ENCODE measurements at regions not wholly inside any gene's neighbourhood (a gene's known extent, or its start where the extent isn't known, plus 50 kb on each side); places are given as distances from the start of the nearest gene placed in this dataset.

DNA sequence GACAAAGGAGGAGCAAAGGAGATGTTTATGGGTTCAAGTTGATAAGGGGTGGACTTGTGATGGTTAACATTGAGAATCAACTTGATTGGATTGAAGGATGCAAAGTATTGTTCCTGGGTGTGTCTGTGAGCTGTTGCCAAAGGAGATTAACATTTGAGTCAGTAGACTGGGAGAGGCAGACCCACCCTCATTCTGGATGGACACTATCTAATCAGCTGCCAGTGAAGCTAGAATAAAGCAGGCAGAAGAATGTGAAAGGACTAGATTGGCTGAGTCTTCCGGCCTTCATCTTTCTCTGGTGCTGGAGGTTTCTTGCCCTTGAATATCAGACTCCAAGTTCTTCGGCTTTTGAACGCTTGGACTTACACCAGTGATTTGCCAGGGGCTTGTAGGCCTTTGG is 98.7 kb upstream of the DAB1 start:
- no peaks in the 10 kb centered on the region for H3K36me3 ChIP-seq (ENCODE audit: insufficient read depth, low read length)
- H3K9me3 ChIP-seq (ENCODE audit: control insufficient read depth, insufficient read depth, low read length) = no peaks in the 10 kb centered on the region; the same call in 1 of the 2 replicates
- H3K9ac ChIP-seq (ENCODE audit: low read depth, low read length) = no peak overlapping the region
- peaks cover 15% of the 10 kb centered on the region for H3K4me1 ChIP-seq (ENCODE audit: insufficient read depth, low read length)

DNA sequence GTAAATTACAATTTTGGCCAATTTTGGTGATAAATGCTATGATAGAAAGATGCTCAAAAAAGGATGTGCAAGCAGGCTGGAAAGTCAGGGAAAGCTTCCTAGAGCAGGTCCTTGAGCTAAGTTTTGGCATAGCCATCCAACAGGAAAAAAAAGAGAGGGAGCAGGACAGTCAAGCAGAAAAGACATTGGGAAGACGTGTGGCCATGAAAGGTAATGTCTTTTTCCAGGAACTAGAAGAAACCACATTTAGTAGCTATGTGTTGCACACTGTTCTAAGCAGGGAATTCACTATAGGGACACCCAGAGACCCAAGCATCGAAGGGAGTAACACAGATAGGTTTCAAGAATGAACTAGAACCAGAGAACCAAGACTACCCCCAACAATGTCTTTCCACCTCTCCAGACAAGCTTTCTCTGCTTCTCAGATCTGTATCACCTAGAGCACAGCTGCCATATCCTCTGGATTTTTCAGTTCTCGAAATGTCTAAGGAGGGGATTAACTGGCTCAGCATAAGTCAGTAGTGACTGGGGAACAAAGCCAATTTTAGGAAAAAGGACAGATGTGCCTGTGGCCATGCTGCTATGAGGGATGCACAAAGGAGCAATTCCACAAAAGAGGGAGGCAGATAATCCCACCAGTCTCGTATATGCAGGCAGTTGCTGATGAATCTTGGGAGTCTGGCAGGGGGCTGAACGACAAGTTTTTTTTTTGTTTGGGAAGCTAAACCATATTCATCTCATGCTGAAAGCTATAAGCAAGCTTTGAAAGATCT is 97.1 kb upstream of the DAB1 start:
- H3K4me1 ChIP-seq (ENCODE audit: insufficient read depth, low read length) = peaks cover 18% of the 10 kb centered on the region
- H3K9ac ChIP-seq (ENCODE audit: low read depth, low read length) = no peak overlapping the region
- no peaks in the 10 kb centered on the region for H3K9me3 ChIP-seq (ENCODE audit: control insufficient read depth, insufficient read depth, low read length)

DNA sequence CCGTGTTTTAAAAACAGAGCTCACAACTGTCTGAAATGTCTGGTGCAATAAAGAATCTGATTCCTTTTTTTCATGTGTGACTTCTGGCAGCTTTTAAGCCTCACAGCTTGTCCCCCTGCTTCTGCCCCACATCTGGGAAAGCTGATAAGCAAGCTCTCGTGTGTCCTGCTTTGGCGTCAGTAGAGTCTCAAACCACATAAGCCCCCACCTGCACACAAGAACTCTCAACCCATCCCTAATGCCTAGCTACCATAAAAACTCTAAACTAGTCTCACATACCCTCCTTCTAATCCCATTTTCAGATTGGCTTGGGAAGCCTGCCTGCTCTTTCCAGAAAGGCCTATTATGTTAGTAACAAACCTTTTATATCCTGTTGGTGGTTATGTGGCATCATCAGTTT is 94.6 kb upstream of the DAB1 start:
- Histone ChIP-seq H3K36me3 (ENCODE audit: insufficient read depth, low read length) (no peaks in the 10 kb centered on the region), H3K9me3 (ENCODE audit: control insufficient read depth, insufficient read depth, low read length) (no peaks in the 10 kb centered on the region), H3K9ac (ENCODE audit: low read depth, low read length) (no peak overlapping the region), H3K4me1 (ENCODE audit: insufficient read depth, low read length) (peaks cover 18% of the 10 kb centered on the region)

More for the DNA sequence above, 97.1 kb upstream of the DAB1 start:
- no peaks in the 10 kb centered on the region for H3K36me3 ChIP-seq (ENCODE audit: insufficient read depth, low read length)

DNA sequence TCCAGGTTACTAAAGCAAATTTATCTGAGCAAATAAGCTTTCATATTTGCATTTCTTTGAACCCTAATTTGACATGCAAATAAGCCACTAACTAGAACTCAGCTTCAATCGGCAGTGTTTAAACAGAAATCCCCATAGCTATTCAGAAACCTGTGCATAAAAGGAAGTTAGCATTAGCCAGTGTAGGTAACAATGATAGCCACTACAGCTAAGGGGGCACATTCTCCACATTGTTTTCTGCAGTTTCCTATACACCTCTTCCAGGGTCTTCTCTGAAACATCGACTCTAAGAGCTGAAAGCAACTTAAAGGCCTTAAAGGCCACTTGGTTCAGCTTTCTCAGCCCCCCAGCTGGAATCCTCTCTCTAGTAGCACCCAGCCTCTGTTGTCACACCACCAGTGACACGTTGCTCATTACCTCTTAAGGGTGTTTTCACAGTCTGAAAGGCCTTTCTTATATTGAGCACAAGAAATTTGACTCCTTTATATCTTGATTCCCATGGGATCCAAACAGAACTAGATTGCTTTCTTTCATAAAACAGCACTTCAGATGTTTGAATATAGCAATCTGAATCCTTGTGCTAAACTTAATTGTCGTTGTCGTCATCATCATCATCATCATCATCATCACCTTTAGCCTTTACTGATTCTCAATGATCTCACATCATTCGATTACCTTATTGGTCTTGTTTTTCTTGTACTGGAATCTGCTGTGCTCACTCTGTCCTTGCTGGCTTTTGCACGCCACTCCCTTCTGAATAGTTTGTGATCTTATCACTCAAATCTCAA is 93.9 kb upstream of the DAB1 start:
- Histone ChIP-seq H3K4me1 (ENCODE audit: insufficient read depth, low read length) (peaks cover 18% of the 10 kb centered on the region), H3K9me3 (ENCODE audit: control insufficient read depth, insufficient read depth, low read length) (no peaks in the 10 kb centered on the region), H3K36me3 (ENCODE audit: insufficient read depth, low read length) (no peaks in the 10 kb centered on the region), H3K9ac (ENCODE audit: low read depth, low read length) (no peak overlapping the region)

DNA sequence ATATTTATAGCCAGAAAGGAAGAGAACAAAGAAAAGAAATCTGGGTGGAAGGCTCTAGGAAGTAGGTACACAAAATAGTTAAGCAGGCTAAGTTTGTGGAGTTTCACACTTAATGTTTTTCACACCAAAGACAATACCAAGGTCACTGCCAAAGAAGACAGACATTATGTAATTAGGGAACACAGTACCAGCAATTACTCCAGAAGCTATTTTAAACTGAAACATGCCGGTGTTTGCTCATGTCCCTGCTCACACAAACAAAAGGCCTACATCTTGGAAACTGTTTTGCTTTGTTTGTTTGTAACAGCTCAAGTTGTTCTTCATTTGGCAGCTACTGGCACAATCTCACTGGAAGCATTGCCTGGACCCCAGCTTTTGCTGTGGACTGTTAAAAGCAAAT is 88.5 kb upstream of the DAB1 start:
- Histone ChIP-seq H3K4me1 (ENCODE audit: insufficient read depth, low read length) (peaks cover under 1% of the 10 kb centered on the region), H3K36me3 (ENCODE audit: insufficient read depth, low read length) (no peaks in the 10 kb centered on the region), H3K9me3 (ENCODE audit: control insufficient read depth, insufficient read depth, low read length) (no peaks in the 10 kb centered on the region), H3K9ac (ENCODE audit: low read depth, low read length) (no peak overlapping the region)

DNA sequence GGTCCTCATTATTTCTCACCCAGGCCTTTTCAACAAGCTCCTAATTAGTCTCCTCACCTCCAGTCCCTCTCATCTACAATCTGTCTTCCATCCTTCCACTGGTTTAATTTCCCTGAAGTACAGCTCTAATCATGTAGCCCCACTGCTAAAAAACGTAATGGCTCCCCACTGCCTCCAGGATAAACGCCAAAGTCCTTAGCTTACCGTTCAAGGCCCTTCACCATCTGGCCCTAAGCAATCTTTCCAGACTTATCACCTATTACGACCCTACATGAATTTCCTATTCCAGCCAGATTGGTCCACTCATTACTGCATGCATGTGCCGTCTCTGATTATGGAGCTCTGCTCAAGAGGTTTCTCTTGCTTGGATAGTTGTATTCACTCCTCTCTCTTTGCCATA is 83.1 kb upstream of the DAB1 start:
- Histone ChIP-seq H3K9me3 (ENCODE audit: control insufficient read depth, insufficient read depth, low read length) (no peaks in the 10 kb centered on the region), H3K4me1 (ENCODE audit: insufficient read depth, low read length) (no peaks in the 10 kb centered on the region), H3K36me3 (ENCODE audit: insufficient read depth, low read length) (no peaks in the 10 kb centered on the region), H3K9ac (ENCODE audit: low read depth, low read length) (no peak overlapping the region)

DNA sequence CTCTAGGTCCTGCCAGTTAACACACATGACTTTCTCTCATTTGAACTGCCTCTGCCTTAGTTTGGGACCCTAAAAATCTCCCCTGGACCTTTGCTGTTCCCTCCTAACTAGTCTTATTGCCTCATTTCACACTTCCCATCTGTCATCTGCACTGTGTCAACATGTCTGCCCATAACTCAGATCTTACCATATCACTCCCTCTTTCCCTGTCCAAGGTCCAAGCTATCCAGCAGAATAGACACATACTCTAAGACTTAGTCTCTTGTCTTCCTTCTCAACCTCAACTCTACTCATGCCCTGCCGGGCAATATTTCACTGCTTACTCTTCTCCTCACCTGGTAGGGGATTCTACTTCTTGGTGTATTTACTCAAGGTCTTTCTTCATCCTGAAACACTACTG is 79.5 kb upstream of the DAB1 start:
- Histone ChIP-seq H3K4me1 (ENCODE audit: insufficient read depth, low read length) (no peaks in the 10 kb centered on the region), H3K9ac (ENCODE audit: low read depth, low read length) (no peak overlapping the region), H3K36me3 (ENCODE audit: insufficient read depth, low read length) (no peaks in the 10 kb centered on the region), H3K9me3 (ENCODE audit: control insufficient read depth, insufficient read depth, low read length) (no peaks in the 10 kb centered on the region)

DNA sequence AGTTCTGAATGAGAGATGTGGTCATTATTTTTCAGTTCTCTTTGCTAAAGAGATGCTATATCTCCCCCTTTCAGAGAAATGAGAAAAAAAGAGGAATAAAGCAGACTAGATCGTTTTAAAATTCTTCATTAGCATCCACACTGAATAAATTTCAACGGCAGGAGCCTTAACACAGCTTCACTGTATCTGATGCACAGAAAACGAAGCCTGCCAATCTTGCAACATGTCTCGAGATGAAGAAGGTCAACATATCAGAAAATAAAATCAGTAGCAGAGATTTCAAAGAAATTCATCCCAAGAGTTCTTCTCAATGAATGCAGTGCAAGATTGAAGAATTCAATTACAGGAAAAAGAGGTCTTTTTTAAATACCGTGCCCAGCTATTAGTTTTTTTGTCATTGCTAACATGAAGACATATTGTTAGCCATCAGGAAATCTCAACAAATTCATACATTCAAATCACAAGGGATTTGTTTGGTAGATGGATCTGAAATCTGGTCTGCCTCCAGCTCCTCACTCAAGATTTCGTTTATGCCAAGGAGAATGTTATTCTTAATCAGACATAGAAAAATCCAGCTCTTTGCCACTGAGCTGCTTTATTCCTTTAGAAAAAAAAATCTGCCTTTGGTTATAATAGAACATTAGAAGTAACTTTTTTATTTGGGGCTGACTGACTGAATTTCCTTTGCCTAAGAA is 76.4 kb upstream of the DAB1 start:
- H3K9ac ChIP-seq (ENCODE audit: low read depth, low read length) = no peak overlapping the region
- no peaks in the 10 kb centered on the region for H3K36me3 ChIP-seq (ENCODE audit: insufficient read depth, low read length)
- H3K9me3 ChIP-seq (ENCODE audit: control insufficient read depth, insufficient read depth, low read length) = no peaks in the 10 kb centered on the region

DNA sequence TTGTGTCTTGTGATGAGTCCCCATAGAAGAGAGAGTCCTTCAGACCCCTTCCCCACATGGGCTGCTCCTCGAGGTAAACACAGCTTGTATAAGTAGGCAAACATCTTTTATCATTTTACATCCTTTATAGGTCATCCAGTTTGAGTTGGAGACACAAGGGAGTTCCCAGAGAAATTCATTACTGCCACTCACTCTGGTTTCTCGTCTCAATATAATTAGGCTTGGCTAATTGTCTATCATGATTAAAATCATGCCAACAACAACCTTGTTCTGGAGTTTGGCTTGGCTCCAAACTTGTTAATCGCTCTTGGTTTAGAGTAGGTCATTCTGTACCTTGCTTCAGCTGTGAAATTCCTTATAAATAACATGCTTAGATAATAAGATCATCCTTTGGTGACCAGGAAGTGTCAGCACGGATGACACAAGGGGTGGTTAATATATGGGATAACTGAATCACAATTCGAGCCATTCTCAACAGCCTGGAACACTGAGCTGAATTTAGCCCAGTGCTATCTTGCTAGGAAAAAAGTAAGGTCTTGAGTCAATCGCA is 70.7 kb upstream of the DAB1 start:
- Histone ChIP-seq H3K4me1 (ENCODE audit: insufficient read depth, low read length) (peaks cover 6% of the 10 kb centered on the region), H3K9ac (ENCODE audit: low read depth, low read length) (no peak overlapping the region), H3K36me3 (ENCODE audit: insufficient read depth, low read length) (no peaks in the 10 kb centered on the region), H3K9me3 (ENCODE audit: control insufficient read depth, insufficient read depth, low read length) (no peaks in the 10 kb centered on the region)

More for the DNA sequence above, 76.4 kb upstream of the DAB1 start:
- no peaks in the 10 kb centered on the region for H3K4me1 ChIP-seq (ENCODE audit: insufficient read depth, low read length)

DNA sequence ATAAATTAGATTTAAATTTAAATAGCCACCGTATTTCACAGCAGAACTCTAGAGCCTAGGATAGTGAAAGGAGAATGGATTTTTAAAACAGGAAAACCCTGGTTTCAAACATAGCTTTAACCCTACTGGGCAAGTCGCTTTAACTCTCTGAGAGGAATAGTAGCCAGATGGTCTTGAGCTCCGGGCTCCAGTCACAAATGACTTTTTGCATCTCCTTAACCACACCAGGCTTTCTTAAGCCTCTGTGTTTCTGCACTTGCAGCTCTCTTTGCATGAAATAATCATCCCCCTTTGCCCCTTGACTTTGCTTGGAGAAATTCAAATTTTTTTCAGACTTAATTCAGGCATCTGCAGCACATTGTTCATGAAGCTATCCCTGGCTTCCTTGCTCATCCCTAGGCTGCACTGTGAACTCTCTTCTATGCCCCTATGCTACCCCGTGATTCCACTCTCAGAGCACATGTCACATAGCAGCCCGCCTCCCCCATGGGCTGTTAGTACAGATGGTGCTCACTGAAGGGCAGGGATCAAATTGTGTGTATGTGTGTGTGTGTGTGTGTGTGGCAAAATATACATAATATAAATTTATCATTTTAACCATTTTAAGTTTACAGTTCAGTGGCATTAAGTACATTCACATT is 68.8 kb upstream of the DAB1 start:
- Histone ChIP-seq H3K36me3 (ENCODE audit: insufficient read depth, low read length) (no peaks in the 10 kb centered on the region), H3K4me1 (ENCODE audit: insufficient read depth, low read length) (peaks cover 9% of the 10 kb centered on the region), H3K9ac (ENCODE audit: low read depth, low read length) (no peak overlapping the region), H3K9me3 (ENCODE audit: control insufficient read depth, insufficient read depth, low read length) (no peaks in the 10 kb centered on the region)

DNA sequence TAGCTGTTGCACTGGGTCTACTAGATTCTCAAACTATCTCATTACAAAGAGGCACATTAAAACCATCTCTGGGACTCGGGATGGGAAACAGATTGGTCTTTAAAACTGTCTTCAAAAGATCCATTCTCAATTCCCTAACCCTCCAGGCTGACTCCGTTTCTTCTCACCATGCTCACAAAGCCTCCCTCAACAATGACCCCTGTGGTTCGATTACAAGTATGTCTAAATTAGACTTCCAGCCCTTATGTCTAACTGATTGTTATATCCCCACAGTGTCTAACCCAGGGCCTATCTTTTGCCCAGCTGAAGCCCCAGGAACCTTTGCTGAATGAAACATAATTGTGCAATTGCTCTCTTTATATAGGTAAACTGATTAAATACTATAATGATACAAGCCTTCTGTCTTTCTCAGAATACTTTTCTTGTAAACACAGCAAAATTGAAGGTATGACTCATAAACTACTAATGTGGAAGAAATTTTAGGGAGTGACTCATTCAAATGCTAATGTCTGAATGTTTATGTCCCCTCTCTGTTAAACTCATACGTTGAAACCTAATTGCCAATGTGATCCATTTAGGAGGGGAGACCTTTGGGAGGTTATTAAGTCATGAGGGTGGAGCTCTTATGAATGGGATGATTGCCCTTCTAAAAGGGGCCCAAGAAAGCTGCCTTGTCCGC is 65.6 kb upstream of the DAB1 start:
- Histone ChIP-seq H3K9ac (ENCODE audit: low read depth, low read length) (no peak overlapping the region), H3K4me1 (ENCODE audit: insufficient read depth, low read length) (peaks cover 9% of the 10 kb centered on the region), H3K9me3 (ENCODE audit: control insufficient read depth, insufficient read depth, low read length) (no peaks in the 10 kb centered on the region), H3K36me3 (ENCODE audit: insufficient read depth, low read length) (no peaks in the 10 kb centered on the region)

DNA sequence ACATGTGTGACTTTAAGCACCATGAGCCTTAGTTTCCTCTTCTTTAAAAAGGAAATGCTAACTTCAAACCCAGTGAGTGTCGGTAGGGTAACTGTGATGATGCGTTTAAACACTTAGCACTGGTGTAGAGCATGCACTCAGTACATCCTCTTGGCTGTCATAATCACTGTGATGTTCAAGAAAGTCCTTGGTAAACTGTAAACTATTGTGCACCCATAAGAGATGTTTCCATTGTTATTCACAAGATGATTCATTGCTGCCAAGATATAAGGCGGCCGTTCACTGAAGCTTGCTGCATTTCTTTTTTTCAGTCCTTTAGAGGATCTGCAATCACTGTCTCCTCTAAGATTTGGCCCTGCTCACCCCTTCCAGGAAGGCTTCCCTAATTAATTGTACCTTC is 61.8 kb upstream of the DAB1 start:
- Histone ChIP-seq H3K9ac (ENCODE audit: low read depth, low read length) (no peak overlapping the region), H3K9me3 (ENCODE audit: control insufficient read depth, insufficient read depth, low read length) (peaks cover 4% of the 10 kb centered on the region; the same call in 1 of the 2 replicates), H3K36me3 (ENCODE audit: insufficient read depth, low read length) (no peaks in the 10 kb centered on the region), H3K4me1 (ENCODE audit: insufficient read depth, low read length) (peaks cover 9% of the 10 kb centered on the region)

DNA sequence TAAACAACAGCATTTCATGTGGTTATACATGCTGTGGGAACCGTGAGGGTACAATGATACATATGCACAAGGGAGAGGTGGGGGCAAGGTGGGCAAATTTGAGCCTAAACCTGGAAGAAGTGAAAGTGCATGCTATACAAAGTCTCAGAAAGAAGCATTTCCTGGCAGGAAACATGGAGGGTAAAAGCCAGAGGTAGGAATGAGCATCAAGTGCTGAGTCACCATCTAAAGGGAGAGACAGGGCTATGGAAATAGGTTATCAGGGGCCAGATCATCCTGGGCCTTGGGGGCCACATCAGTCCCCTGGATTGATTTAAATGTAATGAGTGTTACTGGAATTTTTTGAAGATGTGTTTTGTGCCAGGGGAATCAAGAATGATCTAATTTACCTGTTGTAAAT is 60.1 kb upstream of the DAB1 start:
- Histone ChIP-seq H3K4me1 (ENCODE audit: insufficient read depth, low read length) (no peaks in the 10 kb centered on the region), H3K36me3 (ENCODE audit: insufficient read depth, low read length) (no peaks in the 10 kb centered on the region), H3K9me3 (ENCODE audit: control insufficient read depth, insufficient read depth, low read length) (peaks cover 4% of the 10 kb centered on the region; the same call in 1 of the 2 replicates), H3K9ac (ENCODE audit: low read depth, low read length) (no peak overlapping the region)

Measured in ES-I3 (cell line).